ENCODE measurements at regions not wholly inside any gene's neighbourhood (a gene's known extent, or its start where the extent isn't known, plus 50 kb on each side); places are given as distances from the start of the nearest gene placed in this dataset.

DNA sequence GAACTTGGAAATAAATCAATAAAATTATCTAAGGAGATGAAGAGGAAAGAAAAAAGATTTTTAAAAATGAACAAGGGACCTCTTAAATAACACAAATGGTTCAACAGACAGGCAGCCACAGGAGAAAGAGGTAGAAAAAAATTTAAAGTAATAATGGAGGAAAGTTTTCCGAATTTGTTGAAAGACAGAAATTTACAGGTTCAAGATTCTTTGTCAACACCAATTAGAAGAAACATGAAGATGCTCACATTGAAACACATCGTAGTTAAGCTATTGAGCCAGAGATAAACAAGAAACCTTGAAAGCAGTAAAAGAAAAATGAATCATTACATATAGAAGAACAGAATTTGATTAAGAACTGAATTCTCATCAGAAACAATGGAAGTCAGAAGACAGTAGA, 68.7 kb upstream of the OSMR start:
- TF ChIP-seq MYC (IDR thresholded peaks at IDR 0.05; ENCODE audit: low read depth, low read length): no peak
- TF ChIP-seq, protein P1, sequence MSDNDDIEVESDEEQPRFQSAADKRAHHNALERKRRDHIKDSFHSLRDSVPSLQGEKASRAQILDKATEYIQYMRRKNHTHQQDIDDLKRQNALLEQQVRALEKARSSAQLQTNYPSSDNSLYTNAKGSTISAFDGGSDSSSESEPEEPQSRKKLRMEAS (IDR thresholded peaks at IDR 0.05; ENCODE audit: low read depth, low read length): no peak
- no peak for TF ChIP-seq POLR2A (IDR thresholded peaks at IDR 0.05; ENCODE audit: extremely low read depth, insufficient read length)
- TF ChIP-seq, protein P2, sequence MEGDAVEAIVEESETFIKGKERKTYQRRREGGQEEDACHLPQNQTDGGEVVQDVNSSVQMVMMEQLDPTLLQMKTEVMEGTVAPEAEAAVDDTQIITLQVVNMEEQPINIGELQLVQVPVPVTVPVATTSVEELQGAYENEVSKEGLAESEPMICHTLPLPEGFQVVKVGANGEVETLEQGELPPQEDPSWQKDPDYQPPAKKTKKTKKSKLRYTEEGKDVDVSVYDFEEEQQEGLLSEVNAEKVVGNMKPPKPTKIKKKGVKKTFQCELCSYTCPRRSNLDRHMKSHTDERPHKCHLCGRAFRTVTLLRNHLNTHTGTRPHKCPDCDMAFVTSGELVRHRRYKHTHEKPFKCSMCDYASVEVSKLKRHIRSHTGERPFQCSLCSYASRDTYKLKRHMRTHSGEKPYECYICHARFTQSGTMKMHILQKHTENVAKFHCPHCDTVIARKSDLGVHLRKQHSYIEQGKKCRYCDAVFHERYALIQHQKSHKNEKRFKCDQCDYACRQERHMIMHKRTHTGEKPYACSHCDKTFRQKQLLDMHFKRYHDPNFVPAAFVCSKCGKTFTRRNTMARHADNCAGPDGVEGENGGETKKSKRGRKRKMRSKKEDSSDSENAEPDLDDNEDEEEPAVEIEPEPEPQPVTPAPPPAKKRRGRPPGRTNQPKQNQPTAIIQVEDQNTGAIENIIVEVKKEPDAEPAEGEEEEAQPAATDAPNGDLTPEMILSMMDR (IDR thresholded peaks at IDR 0.05; ENCODE audit: low read depth, low read length): no peak
- H3K4me3 ChIP-seq (ENCODE audit: low read depth, low read length): no peak overlapping the region
- DNase-seq (ENCODE audit: low read depth): no peak

DNA sequence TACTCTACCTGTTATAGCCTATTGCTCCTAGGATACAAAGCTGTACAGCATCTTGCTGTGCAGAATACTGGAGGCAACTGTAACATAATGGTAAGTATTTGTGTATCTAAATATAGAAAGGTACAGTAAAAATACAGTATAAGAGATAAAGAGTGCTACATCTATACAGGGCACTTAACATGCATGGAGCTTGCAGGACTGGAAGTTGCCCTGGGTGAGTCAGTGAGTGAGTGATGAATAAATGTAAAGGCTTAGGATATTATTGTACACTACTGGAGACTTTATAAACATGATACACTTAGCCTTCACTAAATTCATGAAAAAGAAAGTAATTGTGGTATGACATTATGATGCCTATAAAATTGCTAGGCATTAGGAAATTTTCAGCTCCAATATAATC, 65.5 kb upstream of the OSMR start:
- no peak for DNase-seq (ENCODE audit: low read depth)
- TF ChIP-seq, protein P1 (IDR thresholded peaks at IDR 0.05; ENCODE audit: low read depth, low read length): no peak
- TF ChIP-seq POLR2A (IDR thresholded peaks at IDR 0.05; ENCODE audit: extremely low read depth, insufficient read length) (no peak), MYC (IDR thresholded peaks at IDR 0.05; ENCODE audit: low read depth, low read length) (no peak)
- TF ChIP-seq, protein P2 (IDR thresholded peaks at IDR 0.05; ENCODE audit: low read depth, low read length): no peak
- H3K4me3 ChIP-seq (ENCODE audit: low read depth, low read length): no peak overlapping the region

- no peak for DNase-seq (ENCODE audit: low read depth)
- TF ChIP-seq, protein P2 (IDR thresholded peaks at IDR 0.05; ENCODE audit: low read depth, low read length): no peak
- TF ChIP-seq POLR2A (IDR thresholded peaks at IDR 0.05; ENCODE audit: extremely low read depth, insufficient read length) (no peak), MYC (IDR thresholded peaks at IDR 0.05; ENCODE audit: low read depth, low read length) (no peak)
- TF ChIP-seq, protein P1 (IDR thresholded peaks at IDR 0.05; ENCODE audit: low read depth, low read length): no peak
- no peak overlapping the region for H3K4me3 ChIP-seq (ENCODE audit: low read depth, low read length)
These were observed 64.9 kb upstream of the OSMR start for GRCh38 chr5:38780945-38781344.

DNA sequence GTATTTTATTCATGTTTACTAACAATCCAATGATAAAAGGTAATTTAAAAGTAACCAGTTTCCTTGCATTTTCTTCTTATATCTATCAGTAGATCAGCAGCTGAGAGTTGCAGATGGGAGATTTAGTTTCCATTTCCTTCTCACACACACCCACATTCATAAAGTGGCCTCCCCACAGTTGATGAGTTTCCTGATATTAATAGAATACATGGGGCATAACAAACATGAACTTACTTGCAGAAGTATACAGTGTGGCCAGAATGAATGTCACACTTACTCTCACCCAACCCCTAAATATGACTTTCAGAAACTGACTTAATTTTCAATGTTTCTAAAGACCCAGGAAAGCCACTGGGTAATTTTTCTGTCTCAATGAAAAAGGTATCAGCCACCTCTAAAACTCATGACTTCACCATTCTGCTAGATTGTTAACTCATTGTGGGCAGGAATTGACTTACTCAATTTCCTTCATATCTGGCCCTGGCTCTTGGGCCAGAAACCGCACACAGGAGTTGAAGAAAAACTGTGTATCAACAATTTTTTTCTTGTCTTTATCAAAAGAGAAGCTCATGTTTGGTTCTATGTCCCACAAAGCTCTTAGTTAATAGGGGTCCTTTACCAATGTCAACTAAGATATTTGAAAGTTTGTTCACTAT, 63.5 kb upstream of the OSMR start:
- TF ChIP-seq MYC (IDR thresholded peaks at IDR 0.05; ENCODE audit: low read depth, low read length) (no peak), POLR2A (IDR thresholded peaks at IDR 0.05; ENCODE audit: extremely low read depth, insufficient read length) (no peak)
- TF ChIP-seq, protein P1 (IDR thresholded peaks at IDR 0.05; ENCODE audit: low read depth, low read length): no peak
- H3K4me3 ChIP-seq (ENCODE audit: low read depth, low read length): no peak overlapping the region
- peak; percentile 34 for DNase-seq (ENCODE audit: low read depth)

DNA sequence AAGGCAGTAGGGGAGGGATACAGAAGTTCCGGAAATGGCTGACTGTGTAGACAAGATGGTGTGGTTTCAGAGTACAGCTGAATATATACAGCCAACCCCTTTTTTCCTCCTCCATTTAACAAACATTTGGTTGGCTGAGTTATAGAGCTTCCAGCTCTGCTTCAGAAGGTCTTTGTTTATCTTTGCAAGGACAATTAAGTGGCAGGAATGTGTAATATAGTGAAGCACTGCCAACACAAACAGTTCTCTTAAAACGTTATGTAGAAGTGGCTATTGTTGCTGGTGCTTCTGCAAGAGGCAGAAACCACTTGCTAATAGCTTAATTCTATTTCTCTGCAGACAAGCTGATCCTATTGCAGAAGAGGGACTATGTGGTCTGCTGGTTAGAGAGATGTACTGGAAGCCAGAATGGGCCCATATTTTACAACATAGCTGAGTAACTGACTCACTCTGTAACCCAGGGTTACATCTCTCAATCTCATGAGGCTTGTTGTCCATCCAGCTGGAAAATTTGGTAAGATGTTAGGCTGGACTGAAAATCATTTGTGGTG, 62.7 kb upstream of the OSMR start:
- DNase-seq (ENCODE audit: low read depth): peak; percentile 43
- H3K4me3 ChIP-seq (ENCODE audit: low read depth, low read length): no peak overlapping the region
- TF ChIP-seq MYC (IDR thresholded peaks at IDR 0.05; ENCODE audit: low read depth, low read length): no peak
- TF ChIP-seq, protein P1 (IDR thresholded peaks at IDR 0.05; ENCODE audit: low read depth, low read length): no peak
- TF ChIP-seq, protein P2 (IDR thresholded peaks at IDR 0.05; ENCODE audit: low read depth, low read length): no peak
- TF ChIP-seq POLR2A (IDR thresholded peaks at IDR 0.05; ENCODE audit: extremely low read depth, insufficient read length): no peak

DNA sequence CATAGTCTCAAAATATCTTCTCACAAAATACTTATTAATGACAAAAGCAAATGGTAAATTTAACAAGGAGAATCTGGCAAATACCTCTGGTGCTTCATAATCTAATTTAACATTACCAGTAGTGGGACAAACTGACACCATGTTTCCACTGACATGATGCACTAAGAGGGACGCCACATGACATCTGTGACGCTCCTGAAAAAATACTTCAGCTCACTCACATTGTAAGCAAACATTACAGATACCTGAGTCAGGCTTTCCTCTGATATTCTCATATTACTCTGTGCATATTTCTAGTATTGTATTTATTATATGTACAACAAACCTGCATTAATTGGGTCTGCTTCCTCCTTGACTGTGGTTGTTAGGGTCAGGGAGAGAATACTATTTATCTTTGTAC, 56.7 kb upstream of the OSMR start:
- DNase-seq (ENCODE audit: low read depth): no peak
- TF ChIP-seq POLR2A (IDR thresholded peaks at IDR 0.05; ENCODE audit: extremely low read depth, insufficient read length): no peak
- TF ChIP-seq, protein P1 (IDR thresholded peaks at IDR 0.05; ENCODE audit: low read depth, low read length): no peak
- TF ChIP-seq, protein P2 (IDR thresholded peaks at IDR 0.05; ENCODE audit: low read depth, low read length): no peak
- no peak for TF ChIP-seq MYC (IDR thresholded peaks at IDR 0.05; ENCODE audit: low read depth, low read length)
- H3K4me3 ChIP-seq (ENCODE audit: low read depth, low read length): no peak overlapping the region

All from NB4 (cell line).